Hepatocyte (in vitro differentiated cells): ENCODE measurements at regions not wholly inside any gene's neighbourhood (a gene's known extent, or its start where the extent isn't known, plus 50 kb on each side); places are given as distances from the start of the nearest gene placed in this dataset.

Source experiments
- DNase-seq: peaks from one replicate; pipeline ENCODE4 v3.0.0-alpha.2; 2016; ENCODE audit warnings: low spot score
- H2AFZ ChIP-seq: fragments of 200-600 bp; sonication (generic); 2 replicates; pipeline ENCODE4 v1.6.0; 2016; ENCODE audit warnings: antibody characterized with exemption, mild to moderate bottlenecking
- H3K27ac ChIP-seq: fragments of 200-600 bp; sonication (generic); 2 replicates; pipeline ENCODE4 v1.5.1; 2016; ENCODE audit warnings: mild to moderate bottlenecking
- H3K27me3 ChIP-seq: fragments of 200-600 bp; sonication (generic); 2 replicates; pipeline ENCODE4 v1.6.1; 2016
- H3K36me3 ChIP-seq: fragments of 200-600 bp; sonication (generic); replicated peaks from 2 replicates; pipeline ENCODE4 v1.5.1; 2016; ENCODE audit warnings: low read depth; ENCODE audit not compliant: insufficient read depth
- H3K4me1 ChIP-seq: fragments of 200-600 bp; sonication (generic); 2 replicates; pipeline ENCODE4 v1.5.1; 2016; ENCODE audit warnings: mild to moderate bottlenecking, moderate library complexity; ENCODE audit not compliant: insufficient read depth
- H3K4me2 ChIP-seq: fragments of 200-600 bp; sonication (generic); 2 replicates; pipeline ENCODE4 v1.6.0; 2016
- H3K4me3 ChIP-seq: fragments of 200-600 bp; sonication (generic); 2 replicates; pipeline ENCODE4 v1.5.1; 2016; ENCODE audit warnings: mild to moderate bottlenecking
- H3K79me2 ChIP-seq: fragments of 200-600 bp; sonication (generic); 2 replicates; pipeline ENCODE4 v1.6.0; 2017; ENCODE audit warnings: mild to moderate bottlenecking
- H3K9me2 ChIP-seq: fragments of 200-600 bp; sonication (generic); replicated peaks from 2 replicates; pipeline ENCODE4 v1.6.0; 2017; ENCODE audit warnings: mild to moderate bottlenecking; ENCODE audit not compliant: insufficient read depth
- H3K9me3 ChIP-seq: fragments of 200-600 bp; sonication (generic); 2 replicates; pipeline ENCODE4 v1.5.1; 2016; ENCODE audit warnings: low read depth, mild to moderate bottlenecking
- H4K20me1 ChIP-seq: fragments of 200-600 bp; sonication (generic); 2 replicates; pipeline ENCODE4 v1.6.0; 2016; ENCODE audit warnings: mild to moderate bottlenecking; ENCODE audit not compliant: insufficient read depth, poor library complexity, severe bottlenecking
- CTCF ChIP-seq: fragments of 200-600 bp; sonication (generic); IDR thresholded peaks from 2 replicates; pipeline ENCODE4 v1.5.1; 2016; ENCODE audit warnings: antibody characterized with exemption, mild to moderate bottlenecking; ENCODE audit not compliant: poor library complexity
- EZH2 ChIP-seq: fragments of 200-600 bp; sonication (generic); IDR thresholded peaks from 2 replicates; pipeline ENCODE4 v1.6.1; 2016; ENCODE audit warnings: antibody characterized with exemption, mild to moderate bottlenecking, borderline replicate concordance
- EZH2phosphoT487 ChIP-seq: fragments of 200-600 bp; sonication (generic); IDR thresholded peaks from one replicate; pipeline ENCODE4 v1.6.1; 2018; ENCODE audit warnings: antibody characterized with exemption, mild to moderate bottlenecking, low read depth, moderate library complexity; ENCODE audit not compliant: unreplicated experiment, severe bottlenecking
- WGBS: methylation state at CpG from one replicate; pipeline ENCODE4 v1.1.6; 2016; ENCODE audit warnings: low lambda C conversion rate; ENCODE audit errors: missing lambda C conversion rate; 5-methylcytosine and 5-hydroxymethylcytosine counted together

DNA sequence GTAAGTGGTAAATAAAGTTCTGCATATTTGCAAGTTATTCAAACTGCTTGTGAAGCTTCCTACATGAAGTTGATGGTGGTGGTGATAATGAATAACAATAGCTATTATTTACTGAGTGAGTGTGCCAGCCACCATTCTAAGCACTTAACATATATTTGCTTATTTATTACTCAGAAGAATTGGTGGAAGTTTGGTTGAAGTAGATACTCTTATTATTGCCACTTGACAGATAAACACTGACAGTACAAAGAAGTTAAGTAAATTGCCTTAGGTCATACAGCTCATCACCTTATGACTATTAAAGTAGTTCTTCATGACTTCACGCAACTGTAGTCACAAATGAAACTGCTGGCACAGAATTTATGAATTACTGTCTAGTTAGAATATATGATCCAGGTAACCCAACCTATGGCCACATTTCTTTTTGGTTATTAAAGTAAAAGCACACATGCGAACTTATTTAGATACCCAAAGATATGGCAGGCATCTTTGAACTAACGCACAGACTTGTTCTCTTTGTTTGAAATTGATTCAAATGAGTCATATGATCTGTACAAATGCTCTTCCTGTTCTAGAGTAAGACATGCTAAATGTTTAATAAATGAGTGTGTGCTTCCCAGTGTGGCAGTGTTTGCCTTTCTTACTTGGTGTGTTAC is 99.8 kb upstream of the NR2F2 start:
- DNase-seq = no peak
- Histone ChIP-seq H4K20me1 (no peaks in the 10 kb centered on the region), H2AFZ (no peak overlapping the region), H3K36me3 (no peaks in the 10 kb centered on the region), H3K27ac (no peak overlapping the region), H3K27me3 (no peaks in the 10 kb centered on the region), H3K79me2 (no peaks in the 10 kb centered on the region), H3K9me2 (no peaks in the 10 kb centered on the region), H3K4me3 (no peak overlapping the region), H3K4me2 (no peak overlapping the region), H3K4me1 (no peaks in the 10 kb centered on the region), H3K9me3 (no peaks in the 10 kb centered on the region)
- 77% methylated on average over 3 of the region's 3 CpGs for WGBS
- TF ChIP-seq CTCF (no peak), EZH2phosphoT487 (no peak), EZH2 (no peak)

DNA sequence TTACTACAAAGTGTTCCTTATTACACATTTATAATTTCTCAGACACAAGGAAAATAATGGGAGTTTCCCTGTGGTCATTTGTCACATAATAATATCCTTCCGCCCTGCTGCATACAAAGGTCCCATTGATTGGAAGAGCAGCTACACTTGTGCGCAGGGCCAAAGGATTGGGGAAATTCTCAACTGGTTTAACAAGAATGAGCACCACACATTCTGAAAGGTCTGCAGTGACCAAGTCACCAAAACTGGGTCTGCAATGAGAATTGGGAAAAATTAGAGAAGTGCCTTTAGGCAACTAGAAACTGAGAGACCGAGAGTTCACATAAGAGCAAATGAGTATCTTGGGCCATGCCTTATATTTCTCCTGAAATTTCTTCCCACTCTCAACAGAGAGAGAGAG is 98.2 kb upstream of the NR2F2 start:
- no peak for DNase-seq
- no peak for TF ChIP-seq EZH2
- no peak for TF ChIP-seq CTCF
- no peak for TF ChIP-seq EZH2phosphoT487
- Histone ChIP-seq H2AFZ (no peak overlapping the region), H3K4me1 (no peaks in the 10 kb centered on the region), H3K9me3 (no peaks in the 10 kb centered on the region), H3K79me2 (no peaks in the 10 kb centered on the region), H3K27me3 (no peaks in the 10 kb centered on the region), H3K4me3 (no peak overlapping the region), H3K9me2 (no peaks in the 10 kb centered on the region), H3K27ac (no peak overlapping the region), H3K36me3 (no peaks in the 10 kb centered on the region), H3K4me2 (no peak overlapping the region), H4K20me1 (no peaks in the 10 kb centered on the region)
- 96% methylated on average over 3 of the region's 3 CpGs for WGBS

DNA sequence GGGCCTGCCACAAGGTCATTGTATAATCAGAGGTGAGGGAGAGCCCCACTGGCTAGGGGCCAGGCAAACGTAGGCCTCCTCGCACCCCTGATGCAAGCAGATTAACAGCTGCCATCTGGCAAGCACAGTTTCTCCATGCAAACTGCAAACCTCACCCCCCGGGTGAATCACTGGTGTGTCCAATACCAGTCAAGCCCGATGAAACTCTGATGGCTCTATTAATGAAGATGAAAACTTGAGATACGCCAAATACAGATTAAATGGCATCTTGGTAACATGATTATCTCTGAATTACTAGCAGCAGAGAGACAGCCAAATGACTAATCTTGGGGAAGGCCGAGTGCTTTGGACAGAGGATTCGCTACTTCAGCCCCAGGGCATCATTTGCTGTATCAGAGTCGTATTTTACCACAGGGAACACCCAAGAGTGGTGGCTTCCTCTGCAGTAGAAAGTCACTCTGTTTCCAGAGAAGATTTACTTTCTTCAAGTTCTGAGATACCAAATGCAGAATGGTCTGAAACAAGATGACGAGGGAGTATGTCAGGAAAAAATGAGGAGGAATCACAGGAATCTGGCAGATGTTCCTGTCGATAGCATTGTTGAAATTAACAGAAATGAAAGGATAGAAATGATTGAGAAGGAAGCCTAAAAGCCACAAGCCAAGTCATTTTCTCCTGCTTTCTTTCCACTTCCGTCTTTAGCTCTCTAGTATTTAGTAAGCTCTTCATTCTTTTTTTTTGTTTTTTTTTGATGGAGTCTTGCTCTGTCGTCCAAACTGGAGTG is 96.2 kb upstream of the NR2F2 start:
- Histone ChIP-seq H3K27me3 (no peaks in the 10 kb centered on the region), H2AFZ (no peak overlapping the region), H3K36me3 (no peaks in the 10 kb centered on the region), H4K20me1 (no peaks in the 10 kb centered on the region), H3K4me1 (no peaks in the 10 kb centered on the region), H3K4me2 (no peak overlapping the region), H3K4me3 (no peak overlapping the region), H3K79me2 (no peaks in the 10 kb centered on the region), H3K9me2 (no peaks in the 10 kb centered on the region), H3K27ac (no peak overlapping the region), H3K9me3 (no peaks in the 10 kb centered on the region)
- WGBS = 83% methylated on average over 12 of the region's 12 CpGs
- TF ChIP-seq CTCF = no peak
- no peak for TF ChIP-seq EZH2
- no peak for TF ChIP-seq EZH2phosphoT487
- DNase-seq = no peak
